GM19324 (cell line): ENCODE measurements at regions not wholly inside any gene's neighbourhood (a gene's known extent, or its start where the extent isn't known, plus 50 kb on each side); places are given as distances from the start of the nearest gene placed in this dataset.

Source experiments
- ATAC-seq: cut with Tn5 transposase; IDR thresholded peaks from one replicate; pipeline ENCODE4 v1.9.1; 2021; ENCODE audit warnings: mild to moderate bottlenecking, moderate library complexity; ENCODE audit not compliant: unreplicated experiment, low FRiP score

GRCh38 chr2:196431957-196432356 lies 207.6 kb upstream of the CCDC150 start:
- ATAC-seq = no peak

- ATAC-seq = no peak
Observed at GRCh38 chr2:196433116-196433515, 206.4 kb upstream of the CCDC150 start.

GRCh38 chr2:196434217-196434616 lies 205.3 kb upstream of the CCDC150 start:
- ATAC-seq = no peak

GRCh38 chr2:196435189-196435588 lies 204.3 kb upstream of the CCDC150 start:
- no peak for ATAC-seq

- no peak for ATAC-seq
Observed at GRCh38 chr2:196437626-196438025, 201.9 kb upstream of the CCDC150 start.

- ATAC-seq = no peak
Observed at GRCh38 chr2:196439760-196440159, 199.8 kb upstream of the CCDC150 start.

GRCh38 chr2:196440413-196440812 lies 199.1 kb upstream of the CCDC150 start:
- ATAC-seq = no peak

- no peak for ATAC-seq
Observed at GRCh38 chr2:196441527-196441926, 198.0 kb upstream of the CCDC150 start.

- no peak for ATAC-seq
Observed at GRCh38 chr2:196442211-196442610, 197.3 kb upstream of the CCDC150 start.

- no peak for ATAC-seq
Observed at GRCh38 chr2:196444442-196444841, 195.1 kb upstream of the CCDC150 start.

GRCh38 chr2:196445991-196446390 lies 193.5 kb upstream of the CCDC150 start:
- no peak for ATAC-seq

- ATAC-seq = no peak
Observed at GRCh38 chr2:196448407-196449079, 191.0 kb upstream of the CCDC150 start.

GRCh38 chr2:196449083-196449482 lies 190.4 kb upstream of the CCDC150 start:
- ATAC-seq = no peak

GRCh38 chr2:196452758-196453157 lies 186.8 kb upstream of the CCDC150 start:
- ATAC-seq = no peak

- peak; percentile 56 for ATAC-seq
Observed at GRCh38 chr2:196453613-196454047, 185.9 kb upstream of the CCDC150 start.

GRCh38 chr2:196454492-196454891 lies 185.0 kb upstream of the CCDC150 start:
- no peak for ATAC-seq

- ATAC-seq = no peak
Observed at GRCh38 chr2:196459539-196459938, 180.0 kb upstream of the CCDC150 start.

- no peak for ATAC-seq
Observed at GRCh38 chr2:196463706-196464105, 175.8 kb upstream of the CCDC150 start.

GRCh38 chr2:196464311-196464710 lies 175.2 kb upstream of the CCDC150 start:
- ATAC-seq = no peak

GRCh38 chr2:196466581-196466980 lies 172.9 kb upstream of the CCDC150 start:
- no peak for ATAC-seq

GRCh38 chr2:196468394-196468793 lies 171.1 kb upstream of the CCDC150 start:
- no peak for ATAC-seq

GRCh38 chr2:196473617-196474016 lies 165.9 kb upstream of the CCDC150 start:
- no peak for ATAC-seq

- no peak for ATAC-seq
Observed at GRCh38 chr2:196475611-196476010, 163.9 kb upstream of the CCDC150 start.
